Left lung (tissue), 4 donors: ENCODE measurements at regions not wholly inside any gene's neighbourhood (a gene's known extent, or its start where the extent isn't known, plus 50 kb on each side); places are given as distances from the start of the nearest gene placed in this dataset.

Experiments used
- ATAC-seq: fragments of 200-7000 bp; cut with Tn5 transposase; one replicate; pipeline ENCODE4 v1.9.1; 2020; ENCODE audit warnings: moderate library complexity
- DNase-seq, 4 donors: peaks; one replicate each; pipeline ENCODE4 v3.0.0-alpha.2; 2013 to 2020
- H3K27ac ChIP-seq, 2 donors: fragments of 200-600 bp; sonication (generic) in 1 of 2; one replicate each; pipeline versions ENCODE4 v1.5.0 to v1.8.0; 2020 to 2021
- H3K27me3 ChIP-seq, 2 donors: fragments of 200-600 bp; sonication (generic) in 1 of 2; one replicate each; pipeline versions ENCODE4 v1.5.0 to v1.8.0; 2020 to 2021
- H3K36me3 ChIP-seq, 2 donors: fragments of 200-600 bp; sonication (generic) in 1 of 2; one replicate each; pipeline versions ENCODE4 v1.5.0 to v1.8.0; 2020 to 2021
- H3K4me1 ChIP-seq, 2 donors: fragments of 200-600 bp; one replicate each; pipeline ENCODE4 v1.8.0; 2021
- H3K4me3 ChIP-seq, 2 donors: fragments of 200-600 bp; sonication (generic) in 1 of 2; one replicate each; pipeline versions ENCODE4 v1.5.0 to v1.8.0; 2020 to 2021; ENCODE audit warnings: mild to moderate bottlenecking in 1 of 2
- H3K9me3 ChIP-seq, 2 donors: fragments of 200-600 bp; sonication (generic) in 1 of 2; one replicate each; pipeline versions ENCODE4 v1.5.0 to v1.8.0; 2020 to 2021
- CTCF ChIP-seq, 2 donors: fragments of 200-600 bp; sonication (generic) in 1 of 2; IDR thresholded peaks; one replicate each; pipeline versions ENCODE4 v1.5.0 to v1.8.0; 2021; ENCODE audit warnings: antibody characterized with exemption in 2 of 2
- intact Hi-C, 2 donors: fragments of 100-400 bp; cut with DNase I; formaldehyde crosslinking; loops; one replicate each; pipeline versions ENCODE4 v1.11.2 to v1.14.2; 2022
- donor health status: DM: no; HTN: yes; CAD: no.
- donor health status: DM: no; HTN: no; CAD: no.

- ATAC-seq (no peak), DNase-seq (no peak)
- Histone ChIP-seq H3K9me3 (no peaks in the 10 kb centered on the region), H3K36me3 (peaks cover 0 to 7% of the 10 kb centered on the region in 2 donors), H3K27me3 (no peaks in the 10 kb centered on the region), H3K27ac (no peak overlapping the region), H3K4me3 (no peak overlapping the region), H3K4me1 (peaks cover 0 to 8% of the 10 kb centered on the region in 2 donors)
- intact Hi-C loops, result no loop called here
- TF ChIP-seq CTCF (IDR thresholded peaks at IDR 0.05), result no peak
Measured at GRCh38 chr6:34618430-34619182, 62.5 kb upstream of the SPDEF start.

- Histone ChIP-seq H3K4me1 (peaks cover 0 to 8% of the 10 kb centered on the region in 2 donors), H3K4me3 (no peak overlapping the region), H3K27me3 (no peaks in the 10 kb centered on the region), H3K9me3 (no peaks in the 10 kb centered on the region), H3K36me3 (peaks cover 0 to 7% of the 10 kb centered on the region in 2 donors), H3K27ac (no peak overlapping the region)
- TF ChIP-seq CTCF (IDR thresholded peaks at IDR 0.05), result no peak
- no peak for DNase-seq
- ATAC-seq, result peak; percentile 25
- intact Hi-C loops, result no loop called here
Measured at GRCh38 chr6:34617231-34617630, 61.1 kb upstream of the SPDEF start.

- no peak for ATAC-seq
- no peak for DNase-seq
- Histone ChIP-seq H3K27ac (no peak overlapping the region), H3K27me3 (no peaks in the 10 kb centered on the region), H3K4me1 (peaks cover 0 to 8% of the 10 kb centered on the region in 2 donors), H3K36me3 (peaks cover 0 to 7% of the 10 kb centered on the region in 2 donors), H3K9me3 (no peaks in the 10 kb centered on the region), H3K4me3 (no peak overlapping the region)
- no peak for TF ChIP-seq CTCF (IDR thresholded peaks at IDR 0.05)
- intact Hi-C loops, result no loop called here
Measured at GRCh38 chr6:34616227-34616585, 60.1 kb upstream of the SPDEF start.

- ATAC-seq (no peak), DNase-seq (no peak)
- peaks cover 0 to 8% of the 10 kb centered on the region in 2 donors for H3K4me1 ChIP-seq
- H3K27ac ChIP-seq, result no peak overlapping the region
- no peak overlapping the region for H3K4me3 ChIP-seq
- TF ChIP-seq CTCF (IDR thresholded peaks at IDR 0.05), result no peak
- no peaks in the 10 kb centered on the region for H3K9me3 ChIP-seq
- H3K27me3 ChIP-seq, result no peaks in the 10 kb centered on the region
- H3K36me3 ChIP-seq, result peaks cover 0 to 7% of the 10 kb centered on the region in 2 donors
- intact Hi-C loops, result no loop called here
Measured at GRCh38 chr6:34615574-34616226, 59.6 kb upstream of the SPDEF start.

- Histone ChIP-seq H3K36me3 (peaks cover 0 to 12% of the 10 kb centered on the region in 2 donors), H3K27me3 (no peaks in the 10 kb centered on the region), H3K27ac (peak overlapping the region in 1 of 2 donors; percentile 33), H3K4me1 (peaks cover 0 to 13% of the 10 kb centered on the region in 2 donors), H3K4me3 (no peak overlapping the region), H3K9me3 (no peaks in the 10 kb centered on the region)
- TF ChIP-seq CTCF (IDR thresholded peaks at IDR 0.05), result no peak
- no peak for DNase-seq
- ATAC-seq, result peak; percentile 63
- intact Hi-C loops, result no loop called here
Measured at GRCh38 chr6:34610819-34611477, 54.8 kb upstream of the SPDEF start.
